HEK293T (cell line): ENCODE measurements at regions not wholly inside any gene's neighbourhood (a gene's known extent, or its start where the extent isn't known, plus 50 kb on each side); places are given as distances from the start of the nearest gene placed in this dataset.

Experiments
- ARNT ChIP-seq: fragments of 450-650 bp; IDR thresholded peaks from 2 replicates; pipeline ENCODE4 v1.6.1; 2017; ENCODE audit warnings: mild to moderate bottlenecking
- CTBP1 ChIP-seq: fragments of 450-650 bp; IDR thresholded peaks from 2 replicates; pipeline ENCODE4 v1.6.1; 2016; ENCODE audit warnings: borderline replicate concordance
- ELF4 ChIP-seq: fragments of 450-650 bp; IDR thresholded peaks from 2 replicates; pipeline ENCODE4 v1.6.1; 2017; ENCODE audit warnings: antibody characterized with exemption
- FOXA1 ChIP-seq: fragments of 450-650 bp; IDR thresholded peaks from 2 replicates; pipeline ENCODE4 v1.6.1; 2016; ENCODE audit warnings: mild to moderate bottlenecking
- FOXM1 ChIP-seq: fragments of 450-650 bp; IDR thresholded peaks from 2 replicates; pipeline ENCODE4 v1.6.1; 2017; ENCODE audit warnings: mild to moderate bottlenecking, borderline replicate concordance
- HDGF ChIP-seq: fragments of 450-650 bp; IDR thresholded peaks from 2 replicates; pipeline ENCODE4 v1.6.1; 2017; ENCODE audit warnings: antibody characterized with exemption, borderline replicate concordance
- PKNOX1 ChIP-seq: fragments of 450-650 bp; IDR thresholded peaks from 2 replicates; pipeline ENCODE4 v1.6.1; 2016
- SP1 ChIP-seq: fragments of 450-650 bp; IDR thresholded peaks from 2 replicates; pipeline ENCODE4 v1.6.1; 2017
- SUZ12 ChIP-seq: fragments of 450-650 bp; IDR thresholded peaks from 2 replicates; pipeline ENCODE4 v1.6.1; 2016; ENCODE audit warnings: mild to moderate bottlenecking
- TARDBP ChIP-seq: fragments of 450-650 bp; IDR thresholded peaks from 2 replicates; pipeline ENCODE4 v1.6.1; 2016
- ZNF384 ChIP-seq: fragments of 450-650 bp; IDR thresholded peaks from 2 replicates; pipeline ENCODE4 v1.6.1; 2016

- no peak for TF ChIP-seq FOXA1
- TF ChIP-seq SP1: no peak
- no peak for TF ChIP-seq FOXM1
- TF ChIP-seq CTBP1: no peak
- TF ChIP-seq TARDBP: no peak
- TF ChIP-seq HDGF: no peak
- no peak for TF ChIP-seq ZNF384
- no peak for TF ChIP-seq ARNT
- no peak for TF ChIP-seq SUZ12
- no peak for TF ChIP-seq ELF4
- TF ChIP-seq PKNOX1: no peak
Observed at GRCh38 chr5:156037151-156037909, 289.6 kb upstream of the SGCD start.
